ENCODE measurements at regions not wholly inside any gene's neighbourhood (a gene's known extent, or its start where the extent isn't known, plus 50 kb on each side); places are given as distances from the start of the nearest gene placed in this dataset.
"Not testable (repeated sequence)": the region's sequence is repeated elsewhere in the genome, so short reads cannot be mapped to it uniquely, and the experiment has no call there.

- Histone ChIP-seq H3K4me1 (ENCODE audit: low read depth) (no peaks in the 10 kb centered on the region), H3K9me3 (ENCODE audit: low read depth) (no peaks in the 10 kb centered on the region), H3K27ac (no peak overlapping the region), H3K4me3 (no peak overlapping the region), H3K27me3 (no peaks in the 10 kb centered on the region), H3K36me3 (no peaks in the 10 kb centered on the region)
- TF ChIP-seq, protein P1, sequence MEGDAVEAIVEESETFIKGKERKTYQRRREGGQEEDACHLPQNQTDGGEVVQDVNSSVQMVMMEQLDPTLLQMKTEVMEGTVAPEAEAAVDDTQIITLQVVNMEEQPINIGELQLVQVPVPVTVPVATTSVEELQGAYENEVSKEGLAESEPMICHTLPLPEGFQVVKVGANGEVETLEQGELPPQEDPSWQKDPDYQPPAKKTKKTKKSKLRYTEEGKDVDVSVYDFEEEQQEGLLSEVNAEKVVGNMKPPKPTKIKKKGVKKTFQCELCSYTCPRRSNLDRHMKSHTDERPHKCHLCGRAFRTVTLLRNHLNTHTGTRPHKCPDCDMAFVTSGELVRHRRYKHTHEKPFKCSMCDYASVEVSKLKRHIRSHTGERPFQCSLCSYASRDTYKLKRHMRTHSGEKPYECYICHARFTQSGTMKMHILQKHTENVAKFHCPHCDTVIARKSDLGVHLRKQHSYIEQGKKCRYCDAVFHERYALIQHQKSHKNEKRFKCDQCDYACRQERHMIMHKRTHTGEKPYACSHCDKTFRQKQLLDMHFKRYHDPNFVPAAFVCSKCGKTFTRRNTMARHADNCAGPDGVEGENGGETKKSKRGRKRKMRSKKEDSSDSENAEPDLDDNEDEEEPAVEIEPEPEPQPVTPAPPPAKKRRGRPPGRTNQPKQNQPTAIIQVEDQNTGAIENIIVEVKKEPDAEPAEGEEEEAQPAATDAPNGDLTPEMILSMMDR (IDR thresholded peaks at IDR 0.05; ENCODE audit: low read depth, low read length): no peak
- no peak for DNase-seq (ENCODE audit: low read depth in 1 of 2, low spot score in 1 of 2)
These were observed 57.5 kb upstream of the PLPPR5 start for GRCh38 chr1:99062192-99062591.

GRCh38 chr1:99069146-99069545, 64.5 kb upstream of the PLPPR5 start:
- Histone ChIP-seq H3K27me3 (no peaks in the 10 kb centered on the region), H3K27ac (no peak overlapping the region), H3K36me3 (no peaks in the 10 kb centered on the region), H3K9me3 (ENCODE audit: low read depth) (no peaks in the 10 kb centered on the region), H3K4me1 (ENCODE audit: low read depth) (no peaks in the 10 kb centered on the region), H3K4me3 (no peak overlapping the region)
- DNase-seq (ENCODE audit: low read depth in 1 of 2, low spot score in 1 of 2): no peak
- TF ChIP-seq, protein P1 (IDR thresholded peaks at IDR 0.05; ENCODE audit: low read depth, low read length): no peak

- not testable (repeated sequence) for H3K4me1 ChIP-seq (ENCODE audit: low read depth); H3K27me3 ChIP-seq; DNase-seq (ENCODE audit: low read depth in 1 of 2, low spot score in 1 of 2)
These were observed 73.9 kb upstream of the PLPPR5 start for GRCh38 chr1:99078529-99078928.

DNA sequence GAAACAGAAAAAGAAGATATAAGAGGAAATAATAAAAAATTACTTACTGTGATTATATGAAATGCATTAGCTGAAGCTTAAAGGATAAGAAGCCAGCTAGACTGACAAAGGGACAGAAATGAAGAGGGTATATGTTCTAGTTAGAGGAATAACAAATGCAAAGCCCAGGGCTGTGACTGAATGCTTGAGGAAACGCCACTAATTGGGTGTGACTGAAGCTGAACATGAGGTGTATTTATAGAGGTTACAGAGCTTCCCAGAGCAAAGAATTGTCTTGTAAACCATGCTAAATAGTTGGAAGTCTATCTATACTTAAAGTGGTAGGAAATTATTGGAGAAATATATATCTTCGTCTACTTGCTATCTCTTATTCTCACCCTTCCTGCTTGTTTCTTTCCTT, 77.7 kb upstream of the PLPPR5 start:
- Histone ChIP-seq H3K27me3 (no peaks in the 10 kb centered on the region), H3K4me1 (ENCODE audit: low read depth) (no peaks in the 10 kb centered on the region), H3K9me3 (ENCODE audit: low read depth) (no peaks in the 10 kb centered on the region), H3K27ac (no peak overlapping the region), H3K4me3 (no peak overlapping the region), H3K36me3 (no peaks in the 10 kb centered on the region)
- TF ChIP-seq, protein P1 (IDR thresholded peaks at IDR 0.05; ENCODE audit: low read depth, low read length): no peak
- no peak for DNase-seq (ENCODE audit: low read depth in 1 of 2, low spot score in 1 of 2)

More at GRCh38 chr1:99078529-99078928, 73.9 kb upstream of the PLPPR5 start:
- not testable (repeated sequence) for H3K27ac ChIP-seq; H3K36me3 ChIP-seq; H3K4me3 ChIP-seq; H3K9me3 ChIP-seq (ENCODE audit: low read depth)

DNA sequence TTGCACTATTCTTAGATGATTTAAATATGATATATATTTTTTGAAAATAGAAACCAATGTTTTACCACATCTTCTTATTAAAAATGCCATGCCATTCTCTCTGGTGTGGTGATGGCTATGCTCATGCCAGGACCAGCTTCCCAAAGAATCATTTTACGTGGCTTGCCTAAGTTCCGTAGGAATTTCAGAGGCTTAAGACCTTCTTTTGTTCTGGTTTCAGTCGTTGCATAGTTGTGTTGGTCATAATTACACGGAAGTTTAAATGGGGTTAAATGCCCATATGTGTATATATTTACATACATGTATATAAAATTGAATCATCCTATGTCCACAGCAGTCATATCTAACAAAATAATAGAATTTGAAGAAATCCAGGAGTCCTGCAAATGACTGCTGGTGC, 78.7 kb upstream of the PLPPR5 start:
- Histone ChIP-seq H3K4me3 (no peak overlapping the region), H3K27me3 (no peaks in the 10 kb centered on the region), H3K27ac (no peak overlapping the region), H3K9me3 (ENCODE audit: low read depth) (no peaks in the 10 kb centered on the region), H3K4me1 (ENCODE audit: low read depth) (no peaks in the 10 kb centered on the region), H3K36me3 (no peaks in the 10 kb centered on the region)
- DNase-seq (ENCODE audit: low read depth in 1 of 2, low spot score in 1 of 2): no peak
- TF ChIP-seq, protein P1 (IDR thresholded peaks at IDR 0.05; ENCODE audit: low read depth, low read length): no peak

DNA sequence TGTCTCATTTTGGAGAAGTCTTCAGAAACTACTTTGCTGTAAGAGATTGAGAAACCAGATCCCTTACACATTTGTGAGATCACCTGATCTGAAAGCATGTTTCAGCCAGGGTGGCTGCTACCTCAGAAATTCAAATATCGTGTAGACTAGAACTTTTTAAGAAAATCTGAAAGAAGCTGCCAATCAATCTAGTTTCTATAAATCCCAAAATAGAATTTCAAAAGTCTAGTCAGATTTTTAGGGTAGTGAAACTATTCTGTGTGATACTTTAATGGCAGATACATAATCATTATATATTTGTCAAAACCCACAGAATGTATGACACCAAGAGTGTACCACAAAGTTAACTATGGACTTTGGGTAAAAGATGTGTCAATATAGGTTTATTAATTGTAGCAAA, 79.9 kb upstream of the PLPPR5 start:
- Histone ChIP-seq H3K27me3 (no peaks in the 10 kb centered on the region), H3K27ac (no peak overlapping the region), H3K4me1 (ENCODE audit: low read depth) (no peaks in the 10 kb centered on the region), H3K4me3 (no peak overlapping the region), H3K36me3 (no peaks in the 10 kb centered on the region), H3K9me3 (ENCODE audit: low read depth) (no peaks in the 10 kb centered on the region)
- TF ChIP-seq, protein P1 (IDR thresholded peaks at IDR 0.05; ENCODE audit: low read depth, low read length): no peak
- DNase-seq (ENCODE audit: low read depth in 1 of 2, low spot score in 1 of 2): no peak

All from cardiac muscle cell (in vitro differentiated cells and primary cell).